Parathyroid adenoma (tissue), 2 donors: ENCODE measurements at regions not wholly inside any gene's neighbourhood (a gene's known extent, or its start where the extent isn't known, plus 50 kb on each side); places are given as distances from the start of the nearest gene placed in this dataset.

Experiments used
- H2AFZ ChIP-seq: fragments of 300-600 bp; sonication (generic); one replicate; pipeline ENCODE4 v1.7.0; 2017; ENCODE audit warnings: antibody characterized with exemption, mild to moderate bottlenecking
- H3K27ac ChIP-seq: fragments of 300-600 bp; sonication (generic); one replicate; pipeline ENCODE4 v1.7.0; 2017
- H3K27me3 ChIP-seq: fragments of 300-600 bp; sonication (generic); one replicate; pipeline ENCODE4 v1.7.0; 2017; ENCODE audit warnings: low read length; ENCODE audit not compliant: control insufficient read depth, insufficient read depth
- H3K36me3 ChIP-seq: fragments of 300-600 bp; sonication (generic); one replicate; pipeline ENCODE4 v1.7.0; 2017; ENCODE audit warnings: low read length; ENCODE audit not compliant: control insufficient read depth, insufficient read depth
- H3K4me1 ChIP-seq: fragments of 300-600 bp; sonication (generic); one replicate; pipeline ENCODE4 v1.7.0; 2017; ENCODE audit warnings: control low read depth
- H3K4me2 ChIP-seq: fragments of 300-600 bp; sonication (generic); one replicate; pipeline ENCODE4 v1.7.0; 2017; ENCODE audit warnings: low read length
- H3K4me3 ChIP-seq: fragments of 300-600 bp; sonication (generic); one replicate; pipeline ENCODE4 v1.7.0; 2017; ENCODE audit warnings: low read depth, low read length
- H3K79me2 ChIP-seq: fragments of 300-600 bp; sonication (generic); one replicate; pipeline ENCODE4 v1.7.0; 2017; ENCODE audit warnings: control low read depth
- H3K9ac ChIP-seq: fragments of 300-600 bp; sonication (generic); one replicate; pipeline ENCODE4 v1.7.0; 2017; ENCODE audit warnings: mild to moderate bottlenecking
- H3K9me3 ChIP-seq: fragments of 300-600 bp; sonication (generic); one replicate; pipeline ENCODE4 v1.7.0; 2017; ENCODE audit warnings: low read length; ENCODE audit not compliant: control insufficient read depth
- TF ChIP-seq, protein P1 (sequence below): fragments of 300-600 bp; sonication (generic); IDR thresholded peaks from one replicate; pipeline ENCODE4 v1.7.0; 2017; ENCODE audit warnings: antibody characterized with exemption, mild to moderate bottlenecking
- donor health status: primary hyperparathyroidism.

DNA sequence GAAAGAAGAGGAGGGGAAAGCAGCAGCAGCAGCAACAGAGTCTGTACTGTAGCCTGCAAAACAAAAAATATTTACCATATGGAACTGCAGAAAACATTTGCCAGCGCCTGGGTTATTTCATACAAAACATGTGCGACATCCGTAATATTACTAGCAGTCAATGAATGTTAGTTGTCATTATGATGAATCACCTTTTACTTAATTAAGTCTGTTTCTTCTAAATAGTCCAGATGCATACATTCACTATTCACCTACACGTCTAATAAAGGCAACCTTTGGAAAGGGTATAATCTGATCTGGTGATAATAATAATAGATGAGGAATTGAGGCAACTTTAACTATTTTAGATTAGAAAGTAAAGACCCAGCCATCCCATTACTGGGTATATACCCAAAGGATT, 426.3 kb upstream of the ST6GAL2 start:
- H3K27ac ChIP-seq = no peak overlapping the region
- no peaks in the 10 kb centered on the region for H3K4me1 ChIP-seq
- H3K9ac ChIP-seq = no peak overlapping the region
- no peak overlapping the region for H3K4me2 ChIP-seq
- no peaks in the 10 kb centered on the region for H3K27me3 ChIP-seq
- no peaks in the 10 kb centered on the region for H3K9me3 ChIP-seq
- no peak overlapping the region for H3K4me3 ChIP-seq
- no peaks in the 10 kb centered on the region for H3K79me2 ChIP-seq
- TF ChIP-seq, protein P1, sequence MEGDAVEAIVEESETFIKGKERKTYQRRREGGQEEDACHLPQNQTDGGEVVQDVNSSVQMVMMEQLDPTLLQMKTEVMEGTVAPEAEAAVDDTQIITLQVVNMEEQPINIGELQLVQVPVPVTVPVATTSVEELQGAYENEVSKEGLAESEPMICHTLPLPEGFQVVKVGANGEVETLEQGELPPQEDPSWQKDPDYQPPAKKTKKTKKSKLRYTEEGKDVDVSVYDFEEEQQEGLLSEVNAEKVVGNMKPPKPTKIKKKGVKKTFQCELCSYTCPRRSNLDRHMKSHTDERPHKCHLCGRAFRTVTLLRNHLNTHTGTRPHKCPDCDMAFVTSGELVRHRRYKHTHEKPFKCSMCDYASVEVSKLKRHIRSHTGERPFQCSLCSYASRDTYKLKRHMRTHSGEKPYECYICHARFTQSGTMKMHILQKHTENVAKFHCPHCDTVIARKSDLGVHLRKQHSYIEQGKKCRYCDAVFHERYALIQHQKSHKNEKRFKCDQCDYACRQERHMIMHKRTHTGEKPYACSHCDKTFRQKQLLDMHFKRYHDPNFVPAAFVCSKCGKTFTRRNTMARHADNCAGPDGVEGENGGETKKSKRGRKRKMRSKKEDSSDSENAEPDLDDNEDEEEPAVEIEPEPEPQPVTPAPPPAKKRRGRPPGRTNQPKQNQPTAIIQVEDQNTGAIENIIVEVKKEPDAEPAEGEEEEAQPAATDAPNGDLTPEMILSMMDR = no peak
- H2AFZ ChIP-seq = no peak overlapping the region
- H3K36me3 ChIP-seq = no peaks in the 10 kb centered on the region

DNA sequence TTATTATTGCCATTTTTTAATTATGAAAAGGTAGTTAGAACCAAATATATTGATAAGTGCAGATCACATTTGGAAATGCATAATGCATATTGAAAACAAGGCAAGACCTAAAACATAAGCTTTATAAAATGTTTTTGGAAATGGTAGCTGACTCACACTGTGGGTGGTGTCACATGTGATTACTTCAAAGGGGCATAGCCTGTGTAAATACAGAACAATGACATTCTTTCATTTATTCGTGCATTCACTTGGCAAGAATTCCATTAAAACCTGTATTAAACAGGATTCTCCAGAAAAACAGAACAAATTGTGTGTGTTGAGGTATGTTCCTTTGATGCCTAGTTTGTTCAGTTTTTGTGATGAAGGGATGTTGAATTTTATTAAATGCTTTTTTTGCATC, 427.3 kb upstream of the ST6GAL2 start:
- no peak overlapping the region for H3K4me2 ChIP-seq
- TF ChIP-seq, protein P1 = no peak
- H3K27ac ChIP-seq = no peak overlapping the region

DNA sequence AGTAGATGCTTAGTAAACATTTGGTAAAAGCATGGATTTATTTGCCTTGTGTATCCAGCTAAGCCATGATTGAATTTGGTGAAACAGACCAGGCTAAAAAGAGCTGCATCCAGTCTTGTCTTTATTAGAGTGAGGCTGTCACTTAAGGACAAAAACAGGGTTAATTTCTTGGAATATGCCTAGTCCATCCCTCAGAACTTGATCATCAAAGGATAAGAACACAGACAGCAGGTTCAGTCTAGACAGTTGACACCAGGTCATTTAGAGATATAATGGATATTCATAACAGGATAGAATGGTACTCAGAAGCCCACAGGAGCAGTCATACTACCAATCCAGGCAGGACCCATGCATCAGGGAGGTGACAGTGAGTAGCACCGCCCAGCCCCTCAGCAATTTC, 434.9 kb upstream of the ST6GAL2 start:
- no peaks in the 10 kb centered on the region for H3K9me3 ChIP-seq
- H3K9ac ChIP-seq = no peak overlapping the region
- H3K27ac ChIP-seq = no peak overlapping the region
- no peak overlapping the region for H3K4me3 ChIP-seq
- H3K79me2 ChIP-seq = no peaks in the 10 kb centered on the region
- H3K27me3 ChIP-seq = no peaks in the 10 kb centered on the region
- H3K4me2 ChIP-seq = no peak overlapping the region
- no peaks in the 10 kb centered on the region for H3K36me3 ChIP-seq
- H2AFZ ChIP-seq = no peak overlapping the region
- H3K4me1 ChIP-seq = no peaks in the 10 kb centered on the region
- TF ChIP-seq, protein P1 = no peak

More for the DNA sequence above, 427.3 kb upstream of the ST6GAL2 start:
- Histone ChIP-seq H2AFZ (no peak overlapping the region), H3K36me3 (no peaks in the 10 kb centered on the region), H3K27me3 (no peaks in the 10 kb centered on the region), H3K9ac (no peak overlapping the region), H3K4me3 (no peak overlapping the region), H3K79me2 (no peaks in the 10 kb centered on the region), H3K4me1 (no peaks in the 10 kb centered on the region), H3K9me3 (no peaks in the 10 kb centered on the region)

DNA sequence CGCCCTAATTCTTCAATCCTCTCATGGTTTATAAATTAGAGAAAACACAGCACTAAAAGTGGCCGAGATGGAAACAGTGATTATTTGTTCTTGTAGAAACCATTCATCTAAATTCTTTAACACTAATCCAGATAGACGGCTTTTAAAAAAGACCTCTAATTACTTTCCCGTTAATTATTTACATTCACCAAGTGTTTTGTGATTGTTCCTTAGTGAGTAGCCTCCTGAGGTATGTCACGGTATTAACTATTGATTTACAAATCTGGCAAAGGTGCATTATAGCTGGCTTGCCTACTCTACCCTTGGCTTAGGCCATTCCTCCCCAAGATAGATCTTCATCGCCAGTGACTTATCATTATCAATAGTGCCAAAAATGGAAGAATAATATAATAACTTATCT, 436.4 kb upstream of the ST6GAL2 start:
- no peaks in the 10 kb centered on the region for H3K27me3 ChIP-seq

More for the DNA sequence above, 436.4 kb upstream of the ST6GAL2 start:
- no peaks in the 10 kb centered on the region for H3K4me1 ChIP-seq
- no peak overlapping the region for H3K4me2 ChIP-seq
- H3K9ac ChIP-seq = no peak overlapping the region
- no peaks in the 10 kb centered on the region for H3K79me2 ChIP-seq
- H3K36me3 ChIP-seq = no peaks in the 10 kb centered on the region
- H3K27ac ChIP-seq = no peak overlapping the region
- H3K9me3 ChIP-seq = no peaks in the 10 kb centered on the region
- H2AFZ ChIP-seq = no peak overlapping the region
- no peak overlapping the region for H3K4me3 ChIP-seq
- TF ChIP-seq, protein P1 = no peak
